RWPE2 (cell line): ENCODE measurements at regions not wholly inside any gene's neighbourhood (a gene's known extent, or its start where the extent isn't known, plus 50 kb on each side); places are given as distances from the start of the nearest gene placed in this dataset.

Experiments used
- ATAC-seq: fragments of 200-7000 bp; cut with Tn5 transposase; 3 replicates; pipeline ENCODE4 v1.9.1; 2021; ENCODE audit warnings: low read depth
- DNase-seq: peaks from one replicate; pipeline ENCODE4 v3.0.0-alpha.2; 2020; ENCODE audit warnings: low spot score
- H3K27ac ChIP-seq: fragments of 450-650 bp; 2 replicates; pipeline ENCODE4 v1.5.1; 2017; ENCODE audit warnings: mild to moderate bottlenecking; ENCODE audit not compliant: poor library complexity, severe bottlenecking
- H3K27me3 ChIP-seq: fragments of 250-450 bp; sonication (Bioruptor Pico); 2 replicates; pipeline ENCODE4 v1.5.1; 2021; ENCODE audit warnings: mild to moderate bottlenecking, moderate library complexity; ENCODE audit not compliant: insufficient read depth, poor library complexity, severe bottlenecking
- H3K36me3 ChIP-seq: fragments of 250-450 bp; sonication (Bioruptor Pico); 2 replicates; pipeline ENCODE4 v1.5.1; 2020; ENCODE audit warnings: low read depth, mild to moderate bottlenecking, moderate library complexity
- H3K4me1 ChIP-seq: fragments of 250-450 bp; sonication (Bioruptor Pico); 2 replicates; pipeline ENCODE4 v1.5.1; 2021; ENCODE audit warnings: mild to moderate bottlenecking, moderate library complexity; ENCODE audit not compliant: insufficient read depth, poor library complexity, severe bottlenecking
- H3K4me3 ChIP-seq: fragments of 250-450 bp; sonication (Bioruptor Pico); 2 replicates; pipeline ENCODE4 v1.5.1; 2021; ENCODE audit warnings: mild to moderate bottlenecking, moderate library complexity; ENCODE audit not compliant: severe bottlenecking
- H3K9me3 ChIP-seq: fragments of 250-450 bp; sonication (Bioruptor Pico); 2 replicates; pipeline ENCODE4 v1.5.1; 2021; ENCODE audit warnings: mild to moderate bottlenecking, moderate library complexity; ENCODE audit not compliant: severe bottlenecking
- CTCF ChIP-seq: fragments of 450-650 bp; IDR thresholded peaks from one replicate; pipeline ENCODE4 v1.5.1; 2017; ENCODE audit warnings: mild to moderate bottlenecking, moderate library complexity; ENCODE audit not compliant: poor library complexity, severe bottlenecking

GRCh38 chr18:66196805-66197204, 407.1 kb downstream of the CDH19 start:
- DNase-seq, result no peak

GRCh38 chr18:66193938-66194337, 410.0 kb downstream of the CDH19 start:
- Histone ChIP-seq H3K4me3 (no peak overlapping the region), H3K9me3 (no peaks in the 10 kb centered on the region), H3K27ac (no peak overlapping the region), H3K4me1 (no peaks in the 10 kb centered on the region), H3K27me3 (no peaks in the 10 kb centered on the region), H3K36me3 (no peaks in the 10 kb centered on the region)
- TF ChIP-seq CTCF, result no peak
- DNase-seq (no peak), ATAC-seq (0 out of 3 replicates have a peak, but pooled peaks have one; percentile 17)

More at GRCh38 chr18:66196805-66197204, 407.1 kb downstream of the CDH19 start:
- Histone ChIP-seq H3K27ac (no peak overlapping the region), H3K4me1 (no peaks in the 10 kb centered on the region), H3K4me3 (no peak overlapping the region), H3K9me3 (no peaks in the 10 kb centered on the region), H3K36me3 (no peaks in the 10 kb centered on the region), H3K27me3 (no peaks in the 10 kb centered on the region)
- TF ChIP-seq CTCF, result no peak
- ATAC-seq, result no peak

GRCh38 chr18:66193394-66193793, 410.5 kb downstream of the CDH19 start:
- H3K27ac ChIP-seq, result no peak overlapping the region
- no peak for TF ChIP-seq CTCF
- H3K36me3 ChIP-seq, result no peaks in the 10 kb centered on the region
- H3K4me1 ChIP-seq, result no peaks in the 10 kb centered on the region
- no peaks in the 10 kb centered on the region for H3K27me3 ChIP-seq
- no peaks in the 10 kb centered on the region for H3K9me3 ChIP-seq
- no peak for ATAC-seq
- no peak for DNase-seq
- no peak overlapping the region for H3K4me3 ChIP-seq

- no peak for DNase-seq
- ATAC-seq, result no peak
- no peak for TF ChIP-seq CTCF
- Histone ChIP-seq H3K36me3 (no peaks in the 10 kb centered on the region), H3K4me3 (no peak overlapping the region), H3K4me1 (no peaks in the 10 kb centered on the region), H3K27me3 (no peaks in the 10 kb centered on the region), H3K27ac (no peak overlapping the region), H3K9me3 (no peaks in the 10 kb centered on the region)
Observed at GRCh38 chr18:66168685-66169235, 417.9 kb downstream of the CDH7 start.

- no peaks in the 10 kb centered on the region for H3K4me1 ChIP-seq
- H3K27ac ChIP-seq, result no peak overlapping the region
- TF ChIP-seq CTCF, result no peak
- no peak overlapping the region for H3K4me3 ChIP-seq
- no peaks in the 10 kb centered on the region for H3K27me3 ChIP-seq
- H3K9me3 ChIP-seq, result no peaks in the 10 kb centered on the region
- no peak for DNase-seq
- no peaks in the 10 kb centered on the region for H3K36me3 ChIP-seq
- ATAC-seq, result no peak
Observed at GRCh38 chr18:66167829-66168684, 417.2 kb downstream of the CDH7 start.
